K562 (cell line): ENCODE measurements at regions not wholly inside any gene's neighbourhood (a gene's known extent, or its start where the extent isn't known, plus 50 kb on each side); places are given as distances from the start of the nearest gene placed in this dataset.

ENCODE experiments used
- ATF6 ChIP-seq: sonication (generic); formaldehyde crosslinking; IDR thresholded peaks from 2 replicates; pipeline ENCODE4 v1.4.0; 2020; ENCODE audit warnings: mild to moderate bottlenecking, missing genetic modification reagents
- E2F6 ChIP-seq, 2 experiments: IDR thresholded peaks; 2 replicates each; pipeline ENCODE4 v1.6.1; 2011; ENCODE audit warnings: borderline replicate concordance in 1 of 2, control low read depth in 1 of 2, low read depth in 1 of 2, low read length in 1 of 2, mild to moderate bottlenecking in 1 of 2, mixed read lengths in 1 of 2, moderate library complexity in 1 of 2; ENCODE audit not compliant: insufficient read depth in 1 of 2, insufficient read length in 1 of 2, poor library complexity in 1 of 2, severe bottlenecking in 1 of 2; ENCODE audit errors: extremely low read depth in 1 of 2
- HNRNPH1 ChIP-seq: fragments of 200-400 bp; formaldehyde crosslinking; optimal IDR thresholded peaks from 2 replicates; pipeline ENCODE3; 2017; ENCODE audit warnings: low read depth, mild to moderate bottlenecking, low read length, moderate library complexity
- MTA1 ChIP-seq: fragments of 450-650 bp; IDR thresholded peaks from 2 replicates; pipeline ENCODE4 v1.6.1; 2017; ENCODE audit warnings: borderline replicate concordance
- NFYB ChIP-seq: IDR thresholded peaks from 2 replicates; pipeline ENCODE4 v1.6.1; 2011; ENCODE audit warnings: mild to moderate bottlenecking, moderate library complexity; ENCODE audit not compliant: insufficient read length; ENCODE audit errors: extremely low read depth
- RCOR1 ChIP-seq, 2 experiments: IDR thresholded peaks; 2 replicates each; pipeline ENCODE4 v1.6.1; 2012; ENCODE audit warnings: low read depth in 2 of 2, low read length in 2 of 2, borderline replicate concordance in 1 of 2, improper control_type of control experiment in 1 of 2
- RFX5 ChIP-seq: IDR thresholded peaks from 2 replicates; pipeline ENCODE4 v1.6.1; 2011; ENCODE audit warnings: low read depth, mild to moderate bottlenecking, improper control_type of control experiment, low read length
- STAT5B ChIP-seq: fragments of 250-450 bp; sonication (Bioruptor Pico); IDR thresholded peaks from 2 replicates; pipeline ENCODE4 v1.8.0; 2021; ENCODE audit warnings: mild to moderate bottlenecking, inconsistent platforms
- ZNF232 ChIP-seq: sonication (generic); formaldehyde crosslinking; IDR thresholded peaks from 2 replicates; pipeline ENCODE4 v1.8.0; 2022; ENCODE audit warnings: mild to moderate bottlenecking, missing genetic modification reagents

DNA sequence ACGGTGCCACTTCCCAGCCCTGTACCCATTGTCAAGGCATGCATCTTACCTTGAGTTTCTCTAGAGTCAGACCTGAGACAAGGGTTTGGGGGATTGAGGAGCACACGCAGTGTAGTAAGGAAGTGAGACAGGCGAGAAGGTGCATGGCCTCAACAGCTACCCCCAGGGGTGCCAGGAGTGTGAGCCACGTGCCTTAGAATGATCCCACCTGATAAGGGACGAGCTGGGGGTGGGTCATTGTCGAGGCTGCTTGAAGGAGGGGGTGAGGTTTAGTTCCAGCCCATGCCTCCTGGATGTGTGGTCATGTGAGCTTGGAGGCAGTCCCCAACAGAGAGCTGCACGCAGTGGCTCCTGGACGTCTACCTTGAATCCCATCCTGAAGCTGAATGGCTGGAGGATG lies 320.5 kb downstream of the VRK1 start:
- TF ChIP-seq RFX5 = no peak
- no peak for TF ChIP-seq E2F6 (IDR thresholded peaks at IDR 0.05; ENCODE audit: borderline replicate concordance in 1 of 2, extremely low read depth in 1 of 2, insufficient read depth in 1 of 2, insufficient read length in 1 of 2, low read depth in 1 of 2, low read length in 1 of 2, poor library complexity in 1 of 2, severe bottlenecking in 1 of 2)
- no peak for TF ChIP-seq ATF6 (CRISPR knock-in tag)
- no peak for TF ChIP-seq NFYB
- TF ChIP-seq STAT5B (CRISPR knock-in tag) = no peak
- TF ChIP-seq RCOR1 (IDR thresholded peaks at IDR 0.05; ENCODE audit: borderline replicate concordance in 1 of 2, low read depth in 2 of 2, low read length in 2 of 2) = no peak
- TF ChIP-seq HNRNPH1 = no peak
- no peak for TF ChIP-seq MTA1
- no peak for TF ChIP-seq ZNF232
